RWPE1 (cell line): ENCODE measurements at regions not wholly inside any gene's neighbourhood (a gene's known extent, or its start where the extent isn't known, plus 50 kb on each side); places are given as distances from the start of the nearest gene placed in this dataset.

Experiments
- CTCF ChIA-PET: fragments of 350-600 bp; sonication (Branson Sonifier 250); formaldehyde crosslinking; extraction: SDS; loops from one replicate; lab custom pipeline; 2021; lab: Yijun Ruan, JAX
- POLR2A ChIA-PET: fragments of 400-600 bp; formaldehyde crosslinking; extraction: SDS; loops from one replicate; lab custom pipeline; 2020; ENCODE audit warnings: antibody characterized with exemption; ENCODE audit not compliant: low non-redundant PET; lab: Yijun Ruan, JAX
- DNase-seq: peaks from one replicate; pipeline ENCODE4 v3.0.0; 2012; ENCODE audit warnings: low spot score
- H3K27ac ChIP-seq: fragments of 450-650 bp; 2 replicates; pipeline ENCODE4 v1.5.1; 2017
- CTCF ChIP-seq: fragments of 450-650 bp; conservative IDR thresholded peaks from 2 replicates; pipeline ENCODE4 v1.5.1; 2017; ENCODE audit warnings: low read depth, mild to moderate bottlenecking

GRCh38 chr5:64050296-64050695 is 88.1 kb upstream of the HTR1A start:
- no peak for TF ChIP-seq CTCF

GRCh38 chr5:64040490-64040889 is 78.2 kb upstream of the HTR1A start:
- H3K27ac ChIP-seq: no peak overlapping the region
- CTCF ChIA-PET: interaction anchor here (0.6 to 0.9 kb wide), 3 partner anchors 10 to 77 kb away, joined by 3 to 4 read pairs (median 4); no protein-coding TSS in a partner anchor
- TF ChIP-seq CTCF: no peak; the same call in 1 of the 2 replicates
- POLR2A ChIA-PET: no interaction called here
- DNase-seq: no peak

More at GRCh38 chr5:64050296-64050695, 88.1 kb upstream of the HTR1A start:
- no peak for DNase-seq
- H3K27ac ChIP-seq: no peak overlapping the region
- POLR2A ChIA-PET: no interaction called here
- CTCF ChIA-PET: no interaction called here

- H3K27ac ChIP-seq: no peak overlapping the region
- ChIA-PET POLR2A (no interaction called here), CTCF (no interaction called here)
- no peak for DNase-seq
- no peak for TF ChIP-seq CTCF
Measured at GRCh38 chr5:64026493-64026892, 64.2 kb upstream of the HTR1A start.

GRCh38 chr5:64019746-64020145 is 57.5 kb upstream of the HTR1A start:
- no peak for DNase-seq
- no peak for TF ChIP-seq CTCF
- ChIA-PET POLR2A (no interaction called here), CTCF (no interaction called here)
- H3K27ac ChIP-seq: no peak overlapping the region

- ChIA-PET CTCF (no interaction called here), POLR2A (no interaction called here)
- no peak for DNase-seq
- no peak for TF ChIP-seq CTCF
- no peak overlapping the region for H3K27ac ChIP-seq
Measured at GRCh38 chr5:64018966-64019365, 56.7 kb upstream of the HTR1A start.

GRCh38 chr5:64015824-64016223 is 53.6 kb upstream of the HTR1A start:
- H3K27ac ChIP-seq: no peak overlapping the region
- POLR2A ChIA-PET: no interaction called here
- DNase-seq: no peak
- CTCF ChIA-PET: no interaction called here
- TF ChIP-seq CTCF: no peak
